Loucy (cell line): ENCODE measurements at regions not wholly inside any gene's neighbourhood (a gene's known extent, or its start where the extent isn't known, plus 50 kb on each side); places are given as distances from the start of the nearest gene placed in this dataset.

Experiments
- CTCF ChIP-seq: fragments of 200-600 bp; sonication (generic); conservative IDR thresholded peaks from 2 replicates; pipeline ENCODE4 v1.5.1; 2014; ENCODE audit warnings: mild to moderate bottlenecking, antibody characterized with exemption, low read length
- EZH2phosphoT487 ChIP-seq: fragments of 200-600 bp; IDR thresholded peaks from 2 replicates; pipeline ENCODE4 v1.6.1; 2018; ENCODE audit warnings: antibody characterized with exemption, mild to moderate bottlenecking, moderate library complexity, borderline replicate concordance

- TF ChIP-seq CTCF (no peak), EZH2phosphoT487 (no peak)
Observed at GRCh38 chr5:159826351-159827214, 89.7 kb upstream of the ADRA1B start.
